Keratinocyte (primary cell): ENCODE measurements at regions not wholly inside any gene's neighbourhood (a gene's known extent, or its start where the extent isn't known, plus 50 kb on each side); places are given as distances from the start of the nearest gene placed in this dataset.

Source experiments
- DNase-seq: peaks from one replicate; pipeline ENCODE4 v3.0.0-alpha.2; 2011; ENCODE audit warnings: low read depth, missing footprints, low spot score
- FAIRE-seq: peaks from 2 replicates; lab custom pipeline; 2011; peaks lifted over from hg19 to GRCh38; lab: Jason Lieb, UNC
- H2AFZ ChIP-seq: 2 replicates; pipeline ENCODE4 v1.6.0; 2012; ENCODE audit warnings: low read length, control low read depth, inconsistent platforms; ENCODE audit not compliant: control insufficient read depth
- H3K27ac ChIP-seq: 2 replicates; pipeline ENCODE4 v1.5.1; 2011; ENCODE audit warnings: low read length; ENCODE audit not compliant: control insufficient read depth, insufficient read depth
- H3K27me3 ChIP-seq: 3 replicates; pipeline ENCODE4 v1.6.0; 2011; ENCODE audit warnings: low read length; ENCODE audit not compliant: control insufficient read depth, insufficient read depth; ENCODE audit errors: extremely low read depth
- H3K36me3 ChIP-seq, 2 experiments: 2 replicates in 1 of 2; 3 replicates in 1 of 2; pipeline ENCODE4 v1.5.1; 2011; ENCODE audit warnings: low read length in 2 of 2, mild to moderate bottlenecking in 1 of 2; ENCODE audit not compliant: control insufficient read depth in 2 of 2, insufficient read depth in 2 of 2; ENCODE audit errors: extremely low read depth in 1 of 2
- H3K4me1 ChIP-seq: 3 replicates; pipeline ENCODE4 v1.5.1; 2011; ENCODE audit warnings: low read length; ENCODE audit not compliant: control insufficient read depth, insufficient read depth; ENCODE audit errors: extremely low read depth
- H3K4me2 ChIP-seq: 3 replicates; pipeline ENCODE4 v1.6.0; 2011; ENCODE audit warnings: low read depth, low read length; ENCODE audit not compliant: control insufficient read depth, insufficient read depth; ENCODE audit errors: extremely low read depth
- H3K4me3 ChIP-seq, 3 experiments: fragments of 200-600 bp in 1 of 3; sonication (generic) in 1 of 3; 2 replicates in 2 of 3; 3 replicates in 1 of 3; pipeline ENCODE4 v1.5.1; 2011 to 2016; ENCODE audit warnings: low read length in 3 of 3, mild to moderate bottlenecking in 3 of 3, control low read depth in 2 of 3, inconsistent platforms in 1 of 3, low read depth in 1 of 3, mixed read lengths in 1 of 3, mixed run types in 1 of 3, moderate library complexity in 1 of 3; ENCODE audit not compliant: control insufficient read depth in 2 of 3, insufficient read depth in 2 of 3; ENCODE audit errors: extremely low read depth in 1 of 3
- H3K79me2 ChIP-seq: 2 replicates; pipeline ENCODE4 v1.6.0; 2012; ENCODE audit warnings: low read length; ENCODE audit not compliant: control insufficient read depth, insufficient read depth
- H3K9ac ChIP-seq: 3 replicates; pipeline ENCODE4 v1.6.0; 2011; ENCODE audit warnings: low read length; ENCODE audit not compliant: control insufficient read depth, insufficient read depth; ENCODE audit errors: extremely low read depth
- H3K9me1 ChIP-seq: 3 replicates; pipeline ENCODE4 v1.6.0; 2011; ENCODE audit warnings: low read length; ENCODE audit not compliant: control insufficient read depth, insufficient read depth; ENCODE audit errors: extremely low read depth
- H3K9me3 ChIP-seq: 2 replicates; pipeline ENCODE4 v1.5.1; 2012; ENCODE audit warnings: low read depth, low read length; ENCODE audit not compliant: control insufficient read depth
- H4K20me1 ChIP-seq: 3 replicates; pipeline ENCODE4 v1.6.0; 2011; ENCODE audit warnings: low read length; ENCODE audit not compliant: control insufficient read depth, insufficient read depth; ENCODE audit errors: extremely low read depth
- CTCF ChIP-seq, 3 experiments: IDR thresholded peaks in 1 of 3; conservative IDR thresholded peaks in 1 of 3; optimal IDR thresholded peaks in 1 of 3; 2 replicates in 2 of 3; 3 replicates in 1 of 3; pipeline versions ENCODE3 to v1.5.1; 2011; ENCODE audit warnings: low read length in 3 of 3, mild to moderate bottlenecking in 3 of 3, moderate library complexity in 2 of 3, control low read depth in 1 of 3, inconsistent platforms in 1 of 3; ENCODE audit not compliant: insufficient read depth in 2 of 3; ENCODE audit errors: extremely low read depth in 1 of 3
- EZH2 ChIP-seq: IDR thresholded peaks from one replicate; pipeline ENCODE4 v1.6.1; 2012; ENCODE audit warnings: inconsistent platforms, mild to moderate bottlenecking, low read length, moderate library complexity
- dilution Hi-C: fragments of 300-500 bp; cut with MboI; formaldehyde crosslinking; loops from one replicate; pipeline ENCODE4 v1.7.0; 2020; ENCODE audit warnings: low sequenced_read_pairs; ENCODE audit not compliant: extremely low pct_ligation_motif_present

GRCh38 chr14:87067591-87067990 is 925.4 kb downstream of the GALC start:
- dilution Hi-C loops: no loop called here
- Histone ChIP-seq H3K4me1 (no peaks in the 10 kb centered on the region), H4K20me1 (no peaks in the 10 kb centered on the region), H3K36me3 (no peaks in the 10 kb centered on the region), H3K4me3 (no peak overlapping the region), H3K27ac (no peak overlapping the region), H3K9me1 (no peaks in the 10 kb centered on the region), H3K9ac (no peak overlapping the region), H3K79me2 (no peaks in the 10 kb centered on the region), H3K9me3 (no peaks in the 10 kb centered on the region), H3K27me3 (no peaks in the 10 kb centered on the region), H2AFZ (no peak overlapping the region), H3K4me2 (no peak overlapping the region)
- TF ChIP-seq EZH2: no peak
- TF ChIP-seq CTCF (optimal IDR thresholded peaks at IDR 0.05 in 1 of 3, IDR thresholded peaks at IDR 0.05 in 1 of 3, conservative IDR thresholded peaks at IDR 0.05 in 1 of 3; ENCODE audit: extremely low read depth in 1 of 3, insufficient read depth in 2 of 3, low read length in 3 of 3): no peak
- FAIRE-seq (no peak), DNase-seq (no peak)

GRCh38 chr14:87067061-87067460 is 925.9 kb downstream of the GALC start:
- Histone ChIP-seq H3K4me1 (no peaks in the 10 kb centered on the region), H3K27me3 (no peaks in the 10 kb centered on the region), H2AFZ (no peak overlapping the region), H3K9me3 (no peaks in the 10 kb centered on the region), H3K9me1 (no peaks in the 10 kb centered on the region), H3K4me2 (no peak overlapping the region), H3K27ac (no peak overlapping the region), H4K20me1 (no peaks in the 10 kb centered on the region), H3K4me3 (no peak overlapping the region), H3K79me2 (no peaks in the 10 kb centered on the region), H3K36me3 (no peaks in the 10 kb centered on the region), H3K9ac (no peak overlapping the region)
- dilution Hi-C loops: no loop called here
- DNase-seq (no peak), FAIRE-seq (no peak)
- TF ChIP-seq EZH2: no peak
- TF ChIP-seq CTCF (optimal IDR thresholded peaks at IDR 0.05 in 1 of 3, IDR thresholded peaks at IDR 0.05 in 1 of 3, conservative IDR thresholded peaks at IDR 0.05 in 1 of 3; ENCODE audit: extremely low read depth in 1 of 3, insufficient read depth in 2 of 3, low read length in 3 of 3): no peak
